CD4-positive, alpha-beta T cell treated with Interleukin-4 for 1 hour (primary cell): ENCODE measurements at regions not wholly inside any gene's neighbourhood (a gene's known extent, or its start where the extent isn't known, plus 50 kb on each side); places are given as distances from the start of the nearest gene placed in this dataset.

Experiments
- DNase-seq, 2 donors: peaks; one replicate each; pipeline ENCODE4 v3.0.0-alpha.2; 2020 to 2022

GRCh38 chr4:141409556-141409955 lies 188.9 kb downstream of the ZNF330 start:
- DNase-seq = no peak

- DNase-seq = no peak
Observed at GRCh38 chr4:141410839-141411238, 190.1 kb downstream of the ZNF330 start.

- DNase-seq = no peak
Observed at GRCh38 chr4:141411936-141412335, 191.2 kb downstream of the ZNF330 start.

GRCh38 chr4:141413366-141413765 lies 192.7 kb downstream of the ZNF330 start:
- DNase-seq = no peak

GRCh38 chr4:141415651-141416050 lies 195.0 kb downstream of the ZNF330 start:
- DNase-seq = no peak

GRCh38 chr4:141416219-141416618 lies 195.5 kb downstream of the ZNF330 start:
- no peak for DNase-seq

- DNase-seq = no peak
Observed at GRCh38 chr4:141416677-141417363, 196.1 kb downstream of the ZNF330 start.

- DNase-seq = no peak
Observed at GRCh38 chr4:141417387-141417786, 196.7 kb downstream of the ZNF330 start.

- no peak for DNase-seq
Observed at GRCh38 chr4:141425124-141425523, 204.4 kb downstream of the ZNF330 start.

GRCh38 chr4:141427726-141428296 lies 207.1 kb downstream of the ZNF330 start:
- DNase-seq = no peak

- no peak for DNase-seq
Observed at GRCh38 chr4:141429933-141430332, 206.4 kb upstream of the IL15 start.

- DNase-seq = no peak
Observed at GRCh38 chr4:141430686-141431085, 205.7 kb upstream of the IL15 start.

GRCh38 chr4:141432000-141432712 lies 204.2 kb upstream of the IL15 start:
- DNase-seq = no peak

GRCh38 chr4:141435446-141436225 lies 200.7 kb upstream of the IL15 start:
- no peak for DNase-seq

GRCh38 chr4:141439223-141439622 lies 197.2 kb upstream of the IL15 start:
- DNase-seq = no peak

- DNase-seq = no peak
Observed at GRCh38 chr4:141447761-141448160, 188.6 kb upstream of the IL15 start.

GRCh38 chr4:141448490-141448889 lies 187.9 kb upstream of the IL15 start:
- no peak for DNase-seq

- no peak for DNase-seq
Observed at GRCh38 chr4:141449927-141450326, 186.5 kb upstream of the IL15 start.

GRCh38 chr4:141455651-141456050 lies 180.7 kb upstream of the IL15 start:
- no peak for DNase-seq

- no peak for DNase-seq
Observed at GRCh38 chr4:141457653-141458052, 178.7 kb upstream of the IL15 start.

GRCh38 chr4:141458501-141458900 lies 177.9 kb upstream of the IL15 start:
- DNase-seq = no peak

- DNase-seq = no peak
Observed at GRCh38 chr4:141459020-141459419, 177.4 kb upstream of the IL15 start.

- no peak for DNase-seq
Observed at GRCh38 chr4:141462361-141462760, 174.0 kb upstream of the IL15 start.

- no peak for DNase-seq
Observed at GRCh38 chr4:141463678-141464077, 172.7 kb upstream of the IL15 start.
